Mesendoderm (in vitro differentiated cells): ENCODE measurements at regions not wholly inside any gene's neighbourhood (a gene's known extent, or its start where the extent isn't known, plus 50 kb on each side); places are given as distances from the start of the nearest gene placed in this dataset.
"Not testable (repeated sequence)": the region's sequence is repeated elsewhere in the genome, so short reads cannot be mapped to it uniquely, and the experiment has no call there.

Experiments
- DNase-seq: peaks from one replicate; pipeline ENCODE4 v3.0.0; 2013
- H2AK5ac ChIP-seq: 2 replicates; pipeline ENCODE4 v1.6.1; 2013; ENCODE audit warnings: low read length, inconsistent platforms
- H2BK120ac ChIP-seq: 2 replicates; pipeline ENCODE4 v1.6.1; 2013; ENCODE audit warnings: low read depth, mild to moderate bottlenecking, low read length, moderate library complexity, mixed read lengths
- H2BK15ac ChIP-seq: replicated peaks from 2 replicates; pipeline ENCODE4 v1.6.1; 2013; ENCODE audit warnings: low read depth, mild to moderate bottlenecking, moderate library complexity
- H2BK5ac ChIP-seq: 2 replicates; pipeline ENCODE4 v1.6.1; 2013; ENCODE audit warnings: low read length, inconsistent platforms
- H3K18ac ChIP-seq: 2 replicates; pipeline ENCODE4 v1.6.1; 2013; ENCODE audit warnings: mild to moderate bottlenecking, low read length, mixed read lengths
- H3K23ac ChIP-seq: one replicate; pipeline ENCODE4 v1.6.1; 2013; ENCODE audit warnings: low read length
- H3K27ac ChIP-seq: 2 replicates; pipeline ENCODE4 v1.5.1; 2013; ENCODE audit warnings: low read depth, mild to moderate bottlenecking, inconsistent platforms, low read length, moderate library complexity
- H3K27me3 ChIP-seq: 2 replicates; pipeline ENCODE4 v1.6.1; 2013; ENCODE audit warnings: low read length, control low read depth, mild to moderate bottlenecking, inconsistent platforms; ENCODE audit not compliant: insufficient read depth, poor library complexity
- H3K36me3 ChIP-seq: 2 replicates; pipeline ENCODE4 v1.6.1; 2013; ENCODE audit warnings: low read length, inconsistent platforms; ENCODE audit not compliant: control insufficient read depth, insufficient read depth
- H3K4ac ChIP-seq: one replicate; pipeline ENCODE4 v1.6.1; 2013; ENCODE audit warnings: low read depth, mild to moderate bottlenecking, low read length, moderate library complexity
- H3K4me1 ChIP-seq: 2 replicates; pipeline ENCODE4 v1.6.1; 2013; ENCODE audit warnings: low read depth, low read length, inconsistent platforms; ENCODE audit not compliant: control insufficient read depth
- H3K4me2 ChIP-seq: 2 replicates; pipeline ENCODE4 v1.6.1; 2013; ENCODE audit warnings: low read length
- H3K4me3 ChIP-seq: 2 replicates; pipeline ENCODE4 v1.5.1; 2013; ENCODE audit warnings: mild to moderate bottlenecking, low read length
- H3K56ac ChIP-seq: one replicate; pipeline ENCODE4 v1.6.1; 2013; ENCODE audit warnings: low read length
- H3K79me1 ChIP-seq: 2 replicates; pipeline ENCODE4 v1.6.1; 2013; ENCODE audit warnings: low read length, inconsistent platforms
- H3K79me2 ChIP-seq: 2 replicates; pipeline ENCODE4 v1.6.1; 2013; ENCODE audit warnings: mild to moderate bottlenecking, low read length; ENCODE audit not compliant: control insufficient read depth, insufficient read depth
- H3K9ac ChIP-seq: 2 replicates; pipeline ENCODE4 v1.6.1; 2013; ENCODE audit warnings: low read length, inconsistent platforms
- H4K5ac ChIP-seq: one replicate; pipeline ENCODE4 v1.6.1; 2013; ENCODE audit warnings: low read length
- H4K8ac ChIP-seq: one replicate; pipeline ENCODE4 v1.6.1; 2013; ENCODE audit warnings: low read depth, mild to moderate bottlenecking, control low read depth, low read length, moderate library complexity
- WGBS: extraction: QIAGEN DNeasy Blood & Tissue Kit; methylation state at CpG from one replicate; pipeline ENCODE4 v1.1.7; 2013; ENCODE audit warnings: low lambda C conversion rate, missing lambda C conversion rate; ENCODE audit not compliant: insufficient coverage; ENCODE audit errors: extremely low coverage; 5-methylcytosine and 5-hydroxymethylcytosine counted together

- no CpG with 5 or more reads among the region's 9 CpGs for WGBS
- no peak overlapping the region for H3K18ac ChIP-seq
- no peak overlapping the region for H3K4ac ChIP-seq
- no peak overlapping the region for H2AK5ac ChIP-seq
- H3K79me1 ChIP-seq: no peaks in the 10 kb centered on the region
- H3K56ac ChIP-seq: peak overlapping the region; percentile 9
- H3K4me3 ChIP-seq: no peak overlapping the region
- no peak overlapping the region for H4K5ac ChIP-seq
- H3K36me3 ChIP-seq: no peaks in the 10 kb centered on the region
- H3K4me2 ChIP-seq: no peak overlapping the region
- no peak overlapping the region for H3K23ac ChIP-seq
- no peak overlapping the region for H2BK120ac ChIP-seq
- no peak overlapping the region for H3K27ac ChIP-seq
- peaks cover 6% of the 10 kb centered on the region for H3K4me1 ChIP-seq
- no peak overlapping the region for H2BK15ac ChIP-seq
- no peaks in the 10 kb centered on the region for H3K79me2 ChIP-seq
- no peak overlapping the region for H4K8ac ChIP-seq
- H2BK5ac ChIP-seq: no peak overlapping the region
- no peak overlapping the region for H3K9ac ChIP-seq
- no peaks in the 10 kb centered on the region for H3K27me3 ChIP-seq
- DNase-seq: no peak
Observed at GRCh38 chr9:87370049-87370685, 127.5 kb upstream of the DAPK1 start.

- Histone ChIP-seq H3K27me3 (no peaks in the 10 kb centered on the region), H4K5ac (no peak overlapping the region), H3K36me3 (no peaks in the 10 kb centered on the region), H2BK5ac (no peak overlapping the region), H3K23ac (no peak overlapping the region), H3K18ac (no peak overlapping the region), H3K9ac (no peak overlapping the region), H3K4ac (no peak overlapping the region), H3K79me2 (no peaks in the 10 kb centered on the region), H3K4me2 (no peak overlapping the region), H3K79me1 (no peaks in the 10 kb centered on the region), H3K27ac (no peak overlapping the region), H3K4me3 (no peak overlapping the region), H4K8ac (no peak overlapping the region), H3K4me1 (peaks cover 8% of the 10 kb centered on the region), H3K56ac (no peak overlapping the region), H2BK120ac (peak overlapping the region; percentile 15), H2BK15ac (no peak overlapping the region), H2AK5ac (no peak overlapping the region)
- DNase-seq: no peak
- no CpG with 5 or more reads among the region's 6 CpGs for WGBS
Observed at GRCh38 chr9:87371795-87372355, 125.8 kb upstream of the DAPK1 start.

DNA sequence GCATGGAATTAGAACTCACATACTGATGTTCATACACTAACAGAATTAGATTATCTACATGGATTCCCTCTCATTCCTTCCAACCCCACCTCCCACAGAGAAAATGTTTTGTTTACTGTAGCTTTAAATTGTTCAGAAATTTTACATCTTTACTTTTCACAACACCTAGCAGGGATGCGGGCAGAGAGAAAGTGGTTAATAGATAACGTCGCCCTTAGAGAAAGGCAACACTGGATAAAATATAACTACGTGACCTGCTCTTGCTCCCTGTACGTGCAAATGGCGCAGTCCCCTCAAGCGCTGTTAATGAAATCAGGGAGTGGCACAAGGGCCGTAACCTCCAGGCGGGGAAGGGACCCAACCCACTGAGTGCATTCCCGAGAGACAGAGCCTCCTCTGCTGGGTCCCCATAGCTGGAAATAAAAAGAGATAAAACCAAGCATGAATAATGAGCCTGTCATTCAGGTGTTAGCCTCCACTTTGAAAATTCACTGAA is 125.3 kb upstream of the DAPK1 start:
- H3K27me3 ChIP-seq: no peaks in the 10 kb centered on the region
- no peaks in the 10 kb centered on the region for H3K79me2 ChIP-seq
- no peak for DNase-seq
- H2BK5ac ChIP-seq: no peak overlapping the region
- H3K4me3 ChIP-seq: no peak overlapping the region
- H3K79me1 ChIP-seq: no peaks in the 10 kb centered on the region
- H2BK120ac ChIP-seq: no peak overlapping the region
- no peak overlapping the region for H2AK5ac ChIP-seq
- H4K5ac ChIP-seq: no peak overlapping the region
- no peak overlapping the region for H4K8ac ChIP-seq
- no peak overlapping the region for H3K27ac ChIP-seq
- H3K36me3 ChIP-seq: no peaks in the 10 kb centered on the region
- no peak overlapping the region for H3K4me2 ChIP-seq
- H3K56ac ChIP-seq: no peak overlapping the region
- H3K23ac ChIP-seq: no peak overlapping the region
- H3K4ac ChIP-seq: no peak overlapping the region
- no peak overlapping the region for H3K9ac ChIP-seq
- peak overlapping the region; percentile 88 for H3K18ac ChIP-seq
- WGBS: no CpG with 5 or more reads among the region's 10 CpGs
- no peak overlapping the region for H2BK15ac ChIP-seq
- peaks cover 8% of the 10 kb centered on the region for H3K4me1 ChIP-seq

DNA sequence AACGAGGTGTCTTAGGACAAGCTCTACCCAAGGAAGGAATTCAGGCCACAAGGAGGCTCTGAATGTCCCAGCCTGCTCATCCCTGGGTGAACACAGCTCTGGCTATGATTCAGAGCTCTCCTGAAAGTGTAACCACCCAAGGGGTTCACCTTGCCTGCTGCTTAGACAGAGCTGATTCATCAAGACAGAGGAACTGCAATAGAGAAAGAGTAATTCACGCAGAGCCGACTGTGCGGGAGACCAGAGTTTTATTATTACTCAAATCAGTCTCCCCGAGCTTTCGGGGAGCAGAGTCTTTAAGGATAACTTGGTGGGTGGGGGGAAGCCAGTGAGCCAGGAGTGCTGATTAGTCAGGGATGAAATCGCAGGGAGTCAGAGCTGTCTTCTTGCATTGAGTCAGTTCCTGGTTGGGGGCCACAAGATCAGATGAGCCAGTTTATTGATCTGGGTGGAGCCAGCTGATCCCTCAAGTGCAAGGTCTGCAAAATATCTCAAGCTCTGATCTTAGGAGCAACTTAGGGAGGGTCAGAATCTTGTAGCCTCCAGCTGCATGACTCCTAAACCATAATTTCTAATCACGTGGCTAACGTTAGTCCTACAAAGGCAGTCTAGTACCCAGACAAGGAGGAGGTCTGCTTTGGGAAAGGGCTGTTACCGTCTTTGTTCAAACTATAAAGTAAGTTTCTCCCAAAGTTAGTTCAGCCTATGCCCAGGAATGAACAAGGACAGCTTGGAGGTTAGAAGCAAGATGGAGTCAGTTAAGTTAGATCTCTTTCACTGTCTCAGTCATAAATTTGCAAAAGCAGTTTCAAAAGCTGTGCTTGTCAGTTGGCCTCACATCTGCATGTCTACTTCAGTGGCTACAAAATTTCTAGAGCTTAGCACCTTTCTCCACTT is 123.4 kb upstream of the DAPK1 start:
- not testable (repeated sequence) for H3K56ac ChIP-seq, H3K27ac ChIP-seq, H4K5ac ChIP-seq, H3K4ac ChIP-seq, H3K36me3 ChIP-seq, H3K4me1 ChIP-seq, H2BK5ac ChIP-seq, H2BK120ac ChIP-seq, H2BK15ac ChIP-seq, H3K4me3 ChIP-seq, H3K23ac ChIP-seq, H3K79me1 ChIP-seq, H3K27me3 ChIP-seq, H3K9ac ChIP-seq, H3K79me2 ChIP-seq, H2AK5ac ChIP-seq, H4K8ac ChIP-seq, H3K18ac ChIP-seq, H3K4me2 ChIP-seq
- no CpG with 5 or more reads among the region's 10 CpGs for WGBS
- DNase-seq: peak; percentile 56

- H3K27ac ChIP-seq: no peak overlapping the region
- no peaks in the 10 kb centered on the region for H3K79me2 ChIP-seq
- H2AK5ac ChIP-seq: no peak overlapping the region
- H3K4ac ChIP-seq: no peak overlapping the region
- no peak overlapping the region for H3K9ac ChIP-seq
- H3K36me3 ChIP-seq: no peaks in the 10 kb centered on the region
- no peak overlapping the region for H3K23ac ChIP-seq
- no peak overlapping the region for H2BK120ac ChIP-seq
- no CpG with 5 or more reads among the region's 7 CpGs for WGBS
- H2BK15ac ChIP-seq: no peak overlapping the region
- no peak overlapping the region for H3K56ac ChIP-seq
- no peak overlapping the region for H4K5ac ChIP-seq
- H3K18ac ChIP-seq: no peak overlapping the region
- H3K79me1 ChIP-seq: no peaks in the 10 kb centered on the region
- H3K27me3 ChIP-seq: no peaks in the 10 kb centered on the region
- no peak overlapping the region for H3K4me3 ChIP-seq
- no peak overlapping the region for H3K4me2 ChIP-seq
- H2BK5ac ChIP-seq: no peak overlapping the region
- H3K4me1 ChIP-seq: peaks cover 8% of the 10 kb centered on the region
- DNase-seq: no peak
- H4K8ac ChIP-seq: no peak overlapping the region
Observed at GRCh38 chr9:87375397-87376073, 122.1 kb upstream of the DAPK1 start.
